Right lobe of liver (tissue), 4 donors: ENCODE measurements at regions not wholly inside any gene's neighbourhood (a gene's known extent, or its start where the extent isn't known, plus 50 kb on each side); places are given as distances from the start of the nearest gene placed in this dataset.

Experiments
- CTCF ChIP-seq, 4 donors: fragments of 200-600 bp in 3 of 4; fragments of 450-650 bp in 1 of 4; IDR thresholded peaks; one replicate each; pipeline versions ENCODE4 v1.5.1 to v1.8.0; 2016 to 2022; ENCODE audit warnings: antibody characterized with exemption in 4 of 4, mild to moderate bottlenecking in 2 of 4
- POLR2A ChIP-seq: fragments of 450-650 bp; IDR thresholded peaks from one replicate; pipeline ENCODE4 v1.6.1; 2017; ENCODE audit warnings: antibody characterized with exemption, mild to moderate bottlenecking
- donor health status: DM: no; HTN: no; CAD: no.
- donor health status: DM: no; HTN: no; CAD: no.
- donor health status: DM: no; HTN: yes; CAD: no.

- no peak for TF ChIP-seq CTCF (IDR thresholded peaks at IDR 0.05)
- no peak for TF ChIP-seq POLR2A
Measured at GRCh38 chr5:2257326-2258244, 374.9 kb upstream of the IRX4 start.
